ENCODE measurements at regions not wholly inside any gene's neighbourhood (a gene's known extent, or its start where the extent isn't known, plus 50 kb on each side); places are given as distances from the start of the nearest gene placed in this dataset.

DNA sequence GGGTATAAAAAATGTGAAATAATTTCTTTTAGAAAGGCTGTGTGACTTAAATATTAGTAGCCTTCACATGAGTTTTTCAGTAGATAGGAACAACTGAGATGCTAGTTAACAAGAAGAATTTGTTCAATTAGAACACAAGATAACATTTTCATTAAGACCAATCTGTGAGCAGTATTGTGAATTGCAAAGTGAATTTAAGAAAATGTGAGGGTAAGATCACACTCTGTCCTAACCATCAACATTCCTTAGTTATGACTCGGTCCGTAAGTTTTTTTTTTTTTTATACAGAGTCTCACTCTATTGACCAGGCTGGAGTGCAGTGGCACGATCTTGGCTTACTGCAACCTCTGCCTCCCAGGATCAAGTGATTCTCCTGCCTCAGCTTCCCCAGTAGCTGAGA is 180.2 kb upstream of the EGFLAM start (continued):
- TF ChIP-seq, protein P1, sequence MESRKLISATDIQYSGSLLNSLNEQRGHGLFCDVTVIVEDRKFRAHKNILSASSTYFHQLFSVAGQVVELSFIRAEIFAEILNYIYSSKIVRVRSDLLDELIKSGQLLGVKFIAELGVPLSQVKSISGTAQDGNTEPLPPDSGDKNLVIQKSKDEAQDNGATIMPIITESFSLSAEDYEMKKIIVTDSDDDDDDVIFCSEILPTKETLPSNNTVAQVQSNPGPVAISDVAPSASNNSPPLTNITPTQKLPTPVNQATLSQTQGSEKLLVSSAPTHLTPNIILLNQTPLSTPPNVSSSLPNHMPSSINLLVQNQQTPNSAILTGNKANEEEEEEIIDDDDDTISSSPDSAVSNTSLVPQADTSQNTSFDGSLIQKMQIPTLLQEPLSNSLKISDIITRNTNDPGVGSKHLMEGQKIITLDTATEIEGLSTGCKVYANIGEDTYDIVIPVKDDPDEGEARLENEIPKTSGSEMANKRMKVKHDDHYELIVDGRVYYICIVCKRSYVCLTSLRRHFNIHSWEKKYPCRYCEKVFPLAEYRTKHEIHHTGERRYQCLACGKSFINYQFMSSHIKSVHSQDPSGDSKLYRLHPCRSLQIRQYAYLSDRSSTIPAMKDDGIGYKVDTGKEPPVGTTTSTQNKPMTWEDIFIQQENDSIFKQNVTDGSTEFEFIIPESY (IDR thresholded peaks at IDR 0.05; ENCODE audit: extremely low read depth, insufficient replicate concordance, low read length): no peak
- TF ChIP-seq JUND (IDR thresholded peaks at IDR 0.05) (no peak), RAD21 (IDR thresholded peaks at IDR 0.05; ENCODE audit: low read depth) (no peak), YY1 (IDR thresholded peaks at IDR 0.05; ENCODE audit: extremely low read depth, insufficient replicate concordance, low read depth, low read length) (no peak), ATF3 (IDR thresholded peaks at IDR 0.05) (no peak), ELF1 (IDR thresholded peaks at IDR 0.05; ENCODE audit: borderline replicate concordance, low read depth) (no peak), POLR2AphosphoS5 (IDR thresholded peaks at IDR 0.05; ENCODE audit: low read depth, low read length) (no peak), SIN3A (IDR thresholded peaks at IDR 0.05; ENCODE audit: low read depth) (no peak)
- TF ChIP-seq, protein P2, sequence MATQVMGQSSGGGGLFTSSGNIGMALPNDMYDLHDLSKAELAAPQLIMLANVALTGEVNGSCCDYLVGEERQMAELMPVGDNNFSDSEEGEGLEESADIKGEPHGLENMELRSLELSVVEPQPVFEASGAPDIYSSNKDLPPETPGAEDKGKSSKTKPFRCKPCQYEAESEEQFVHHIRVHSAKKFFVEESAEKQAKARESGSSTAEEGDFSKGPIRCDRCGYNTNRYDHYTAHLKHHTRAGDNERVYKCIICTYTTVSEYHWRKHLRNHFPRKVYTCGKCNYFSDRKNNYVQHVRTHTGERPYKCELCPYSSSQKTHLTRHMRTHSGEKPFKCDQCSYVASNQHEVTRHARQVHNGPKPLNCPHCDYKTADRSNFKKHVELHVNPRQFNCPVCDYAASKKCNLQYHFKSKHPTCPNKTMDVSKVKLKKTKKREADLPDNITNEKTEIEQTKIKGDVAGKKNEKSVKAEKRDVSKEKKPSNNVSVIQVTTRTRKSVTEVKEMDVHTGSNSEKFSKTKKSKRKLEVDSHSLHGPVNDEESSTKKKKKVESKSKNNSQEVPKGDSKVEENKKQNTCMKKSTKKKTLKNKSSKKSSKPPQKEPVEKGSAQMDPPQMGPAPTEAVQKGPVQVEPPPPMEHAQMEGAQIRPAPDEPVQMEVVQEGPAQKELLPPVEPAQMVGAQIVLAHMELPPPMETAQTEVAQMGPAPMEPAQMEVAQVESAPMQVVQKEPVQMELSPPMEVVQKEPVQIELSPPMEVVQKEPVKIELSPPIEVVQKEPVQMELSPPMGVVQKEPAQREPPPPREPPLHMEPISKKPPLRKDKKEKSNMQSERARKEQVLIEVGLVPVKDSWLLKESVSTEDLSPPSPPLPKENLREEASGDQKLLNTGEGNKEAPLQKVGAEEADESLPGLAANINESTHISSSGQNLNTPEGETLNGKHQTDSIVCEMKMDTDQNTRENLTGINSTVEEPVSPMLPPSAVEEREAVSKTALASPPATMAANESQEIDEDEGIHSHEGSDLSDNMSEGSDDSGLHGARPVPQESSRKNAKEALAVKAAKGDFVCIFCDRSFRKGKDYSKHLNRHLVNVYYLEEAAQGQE (IDR thresholded peaks at IDR 0.05; ENCODE audit: low read depth): no peak

DNA sequence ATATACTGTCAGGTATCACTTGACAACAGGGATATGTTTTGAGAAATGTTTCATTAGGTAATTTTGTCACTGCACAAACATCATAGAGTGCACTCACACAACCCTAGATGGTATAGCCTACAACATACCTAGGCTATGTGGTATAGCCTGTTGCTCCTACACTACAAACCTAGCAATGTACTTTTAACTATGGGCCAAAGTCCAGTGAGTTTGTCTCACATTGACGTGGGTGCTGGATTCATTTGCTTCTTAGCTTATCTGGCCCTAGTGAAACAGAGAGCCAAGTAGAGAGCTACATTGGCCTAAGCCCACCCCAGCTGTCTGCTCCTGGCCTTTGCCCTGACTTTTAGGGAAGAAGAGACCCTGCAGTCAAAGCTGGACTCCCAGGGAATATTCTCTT is 180.7 kb upstream of the EGFLAM start:
- Histone ChIP-seq H3K27ac (ENCODE audit: low read depth, low read length) (no peak overlapping the region), H3K27me3 (ENCODE audit: insufficient read depth, low read length) (peaks cover 31% of the 10 kb centered on the region), H2AFZ (ENCODE audit: low read depth, low read length, poor library complexity, severe bottlenecking) (no peak overlapping the region), H3K9me2 (ENCODE audit: insufficient read depth) (no peaks in the 10 kb centered on the region), H4K20me1 (ENCODE audit: insufficient read depth) (no peaks in the 10 kb centered on the region), H3K79me2 (ENCODE audit: insufficient read depth, low read length) (no peaks in the 10 kb centered on the region), H3K9ac (ENCODE audit: low read length) (no peak overlapping the region), H3K36me3 (ENCODE audit: control insufficient read depth in 1 of 2, insufficient read depth in 2 of 2, low read length in 2 of 2) (no peaks in the 10 kb centered on the region), H3K4me1 (ENCODE audit: control insufficient read depth in 1 of 2, insufficient read depth in 2 of 2, low read length in 2 of 2) (peaks cover 0 to 4% of the 10 kb centered on the region in 2 experiments; a peak in 1 of 4 replicates), H3K4me2 (ENCODE audit: low read length) (no peak overlapping the region), H3K9me3 (ENCODE audit: control insufficient read depth in 1 of 2, insufficient read depth in 1 of 2, low read depth in 1 of 2, low read length in 2 of 2) (no peaks in the 10 kb centered on the region), H3K4me3 (replicated peaks in 1 of 2; ENCODE audit: low read depth in 1 of 2, low read length in 2 of 2) (no peak overlapping the region)
- intact Hi-C loops (cut with micrococcal nuclease): no loop called here
- ChIA-PET RAD21 (ENCODE audit: low non-redundant PET in 1 of 2, low total read pairs in 2 of 2, uncharacterized antibody in 2 of 2, unreplicated experiment in 2 of 2) (no interaction called here), CTCF (no interaction called here), POLR2A (no interaction called here)
- ATAC-seq (no peak), DNase-seq (ENCODE audit: low read depth, low spot score) (no peak)
- BruUV-seq (replicated peaks): no TSS peak
- TF ChIP-seq, protein P3, sequence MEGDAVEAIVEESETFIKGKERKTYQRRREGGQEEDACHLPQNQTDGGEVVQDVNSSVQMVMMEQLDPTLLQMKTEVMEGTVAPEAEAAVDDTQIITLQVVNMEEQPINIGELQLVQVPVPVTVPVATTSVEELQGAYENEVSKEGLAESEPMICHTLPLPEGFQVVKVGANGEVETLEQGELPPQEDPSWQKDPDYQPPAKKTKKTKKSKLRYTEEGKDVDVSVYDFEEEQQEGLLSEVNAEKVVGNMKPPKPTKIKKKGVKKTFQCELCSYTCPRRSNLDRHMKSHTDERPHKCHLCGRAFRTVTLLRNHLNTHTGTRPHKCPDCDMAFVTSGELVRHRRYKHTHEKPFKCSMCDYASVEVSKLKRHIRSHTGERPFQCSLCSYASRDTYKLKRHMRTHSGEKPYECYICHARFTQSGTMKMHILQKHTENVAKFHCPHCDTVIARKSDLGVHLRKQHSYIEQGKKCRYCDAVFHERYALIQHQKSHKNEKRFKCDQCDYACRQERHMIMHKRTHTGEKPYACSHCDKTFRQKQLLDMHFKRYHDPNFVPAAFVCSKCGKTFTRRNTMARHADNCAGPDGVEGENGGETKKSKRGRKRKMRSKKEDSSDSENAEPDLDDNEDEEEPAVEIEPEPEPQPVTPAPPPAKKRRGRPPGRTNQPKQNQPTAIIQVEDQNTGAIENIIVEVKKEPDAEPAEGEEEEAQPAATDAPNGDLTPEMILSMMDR (IDR thresholded peaks at IDR 0.05 in 2 of 3, conservative IDR thresholded peaks at IDR 0.05 in 1 of 3; ENCODE audit: borderline replicate concordance in 1 of 3, insufficient read depth in 1 of 3, low read depth in 2 of 3, low read length in 2 of 3): no peak
- TF ChIP-seq, protein P4, sequence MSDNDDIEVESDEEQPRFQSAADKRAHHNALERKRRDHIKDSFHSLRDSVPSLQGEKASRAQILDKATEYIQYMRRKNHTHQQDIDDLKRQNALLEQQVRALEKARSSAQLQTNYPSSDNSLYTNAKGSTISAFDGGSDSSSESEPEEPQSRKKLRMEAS (IDR thresholded peaks at IDR 0.05): no peak
- TF ChIP-seq ZNF274 (IDR thresholded peaks at IDR 0.05; ENCODE audit: low read depth, low read length) (no peak), EZH2phosphoT487 (IDR thresholded peaks at IDR 0.05; ENCODE audit: borderline replicate concordance) (no peak), ELF1 (IDR thresholded peaks at IDR 0.05; ENCODE audit: borderline replicate concordance, low read depth) (no peak), YY1 (IDR thresholded peaks at IDR 0.05; ENCODE audit: extremely low read depth, insufficient replicate concordance, low read depth, low read length) (no peak)
